GM10248 (cell line): ENCODE measurements at regions not wholly inside any gene's neighbourhood (a gene's known extent, or its start where the extent isn't known, plus 50 kb on each side); places are given as distances from the start of the nearest gene placed in this dataset.

Experiments
- CTCF ChIA-PET: fragments of 300-600 bp; sonication (Branson Sonifier 250); formaldehyde crosslinking; extraction: SDS; loops from one replicate; lab custom pipeline; 2021; ENCODE audit warnings: antibody characterized with exemption; lab: Yijun Ruan, JAX
- POLR2A ChIA-PET: fragments of 350-650 bp; sonication (Branson Sonifier 250); formaldehyde crosslinking; extraction: SDS; loops from one replicate; lab custom pipeline; 2020; ENCODE audit warnings: antibody characterized with exemption; lab: Yijun Ruan, JAX
- DNase-seq: peaks from one replicate; pipeline ENCODE4 v3.0.0; 2012; ENCODE audit errors: extremely low spot score
- CTCF ChIP-seq: IDR thresholded peaks from 2 replicates; pipeline ENCODE4 v1.5.1; 2012; ENCODE audit warnings: mild to moderate bottlenecking, low read depth; ENCODE audit errors: extremely low read depth, missing control alignments, control extremely low read depth

GRCh38 chr4:43886196-43886595 lies 562.4 kb downstream of the KCTD8 start:
- CTCF ChIA-PET, result interaction anchor here (1.4 kb wide), 1 partner anchor 12 kb away, joined by 3 read pairs; no protein-coding TSS in a partner anchor
- TF ChIP-seq CTCF, result no peak
- POLR2A ChIA-PET, result no interaction called here

GRCh38 chr4:43898836-43899235 lies 549.8 kb downstream of the KCTD8 start:
- CTCF ChIA-PET, result interaction anchor here (1.4 kb wide), 1 partner anchor 9 kb away, joined by 3 read pairs; no protein-coding TSS in a partner anchor

More at GRCh38 chr4:43886196-43886595, 562.4 kb downstream of the KCTD8 start:
- DNase-seq, result no peak

GRCh38 chr4:43903456-43903855 lies 545.2 kb downstream of the KCTD8 start:
- CTCF ChIA-PET, result interaction anchor here (1.2 kb wide), 1 partner anchor 10 kb away, joined by 3 read pairs; no protein-coding TSS in a partner anchor
- no peak for DNase-seq
- no peak for TF ChIP-seq CTCF
- POLR2A ChIA-PET, result no interaction called here

More at GRCh38 chr4:43898836-43899235, 549.8 kb downstream of the KCTD8 start:
- TF ChIP-seq CTCF, result no peak
- POLR2A ChIA-PET, result no interaction called here
- DNase-seq, result no peak

GRCh38 chr4:43918377-43918776 lies 530.2 kb downstream of the KCTD8 start:
- ChIA-PET CTCF (interaction anchor here (1.3 kb wide), 1 partner anchor 29 kb away, joined by 3 read pairs; no protein-coding TSS in a partner anchor), POLR2A (no interaction called here)
- DNase-seq, result no peak
- TF ChIP-seq CTCF, result no peak

GRCh38 chr4:43932448-43932847 lies 516.2 kb downstream of the KCTD8 start:
- POLR2A ChIA-PET, result no interaction called here
- CTCF ChIA-PET, result interaction anchor here (1.2 to 1.6 kb wide), 2 partner anchors 19 to 74 kb away, joined by 3 to 8 read pairs; no protein-coding TSS in a partner anchor
- no peak for TF ChIP-seq CTCF

GRCh38 chr4:43943998-43944397 lies 504.6 kb downstream of the KCTD8 start:
- DNase-seq, result no peak
- ChIA-PET CTCF (no interaction called here), POLR2A (no interaction called here)
- no peak for TF ChIP-seq CTCF

More at GRCh38 chr4:43932448-43932847, 516.2 kb downstream of the KCTD8 start:
- no peak for DNase-seq
